Ovary (tissue), 7 donors: ENCODE measurements at regions not wholly inside any gene's neighbourhood (a gene's known extent, or its start where the extent isn't known, plus 50 kb on each side); places are given as distances from the start of the nearest gene placed in this dataset.

Source experiments
- DNase-seq, 5 donors: peaks; one replicate each; pipeline ENCODE4 v3.0.0-alpha.2; 2019 to 2020
- H3K27ac ChIP-seq, 2 donors: fragments of 200-600 bp; one replicate each; pipeline versions ENCODE4 v1.5.1 to v1.8.0; 2019 to 2022
- H3K27me3 ChIP-seq: fragments of 200-600 bp; one replicate; pipeline ENCODE4 v1.8.0; 2022
- H3K36me3 ChIP-seq: fragments of 200-600 bp; sonication (generic); one replicate; pipeline ENCODE4 v1.5.1; 2019
- H3K4me1 ChIP-seq: one replicate; pipeline ENCODE4 v1.8.1; 2013; ENCODE audit warnings: mild to moderate bottlenecking, moderate library complexity; ENCODE audit not compliant: insufficient read depth
- H3K4me3 ChIP-seq: fragments of 200-600 bp; sonication (generic); one replicate; pipeline ENCODE4 v1.5.1; 2017
- H3K9me3 ChIP-seq, 2 donors: fragments of 200-600 bp in 1 of 2; sonication (generic) in 1 of 2; one replicate each; pipeline versions ENCODE4 v1.5.1 to v1.8.1; 2013 to 2019; ENCODE audit warnings: mild to moderate bottlenecking in 1 of 2, moderate library complexity in 1 of 2
- CTCF ChIP-seq, 3 donors: fragments of 450-650 bp in 2 of 3; fragments of 200-600 bp in 1 of 3; IDR thresholded peaks; one replicate each; pipeline versions ENCODE4 v1.5.1 to v1.8.0; 2016 to 2022; ENCODE audit warnings: antibody characterized with exemption in 3 of 3, mild to moderate bottlenecking in 1 of 3
- EP300 ChIP-seq: sonication (generic); formaldehyde crosslinking; IDR thresholded peaks from one replicate; pipeline ENCODE4 v1.6.1; 2017; ENCODE audit warnings: antibody characterized with exemption
- POLR2A ChIP-seq: fragments of 450-650 bp; IDR thresholded peaks from one replicate; pipeline ENCODE4 v1.6.1; 2017; ENCODE audit warnings: antibody characterized with exemption, mild to moderate bottlenecking, moderate library complexity
- WGBS, 3 donors: extraction: QIAGEN DNeasy Blood & Tissue Kit in 1 of 3; methylation state at CpG; one replicate each; pipeline versions ENCODE4 v1.1.5 to v1.1.7; 2013 to 2017; 5-methylcytosine and 5-hydroxymethylcytosine counted together
- intact Hi-C, 4 donors: fragments of 100-400 bp; cut with DNase I; formaldehyde crosslinking; loops; one replicate each; pipeline versions ENCODE4 v1.11.0 to v1.15.1; 2022 to 2023
- donor health status: DM: no; HTN: no; CAD: no; lungs with moderate emphysema.
- donor health status: DM: no; HTN: no; CAD: no.
- donor health status: Bipolar disorder and iron deficiency.
- donor health status: DM: no; HTN: no; CAD: no.
- donor health status: DM: yes; HTN: yes; CAD: no.

- Histone ChIP-seq H3K4me1 (no peaks in the 10 kb centered on the region), H3K4me3 (no peak overlapping the region), H3K9me3 (no peaks in the 10 kb centered on the region), H3K36me3 (no peaks in the 10 kb centered on the region), H3K27ac (no peak overlapping the region), H3K27me3 (no peaks in the 10 kb centered on the region)
- WGBS, 3 donors: 84 to 89% (median 85%) methylated on average over 2 of the region's 2 CpGs
- intact Hi-C loops: no loop called here
- no peak for DNase-seq
- TF ChIP-seq EP300 (no peak), CTCF (IDR thresholded peaks at IDR 0.05) (no peak), POLR2A (no peak)
Observed at GRCh38 chr11:116556483-116556882, 216.3 kb downstream of the BUD13 start.

GRCh38 chr11:116553482-116553881, 219.3 kb downstream of the BUD13 start:
- H3K9me3 ChIP-seq: no peaks in the 10 kb centered on the region
- intact Hi-C loops: no loop called here
- no peaks in the 10 kb centered on the region for H3K27me3 ChIP-seq
- H3K4me1 ChIP-seq: no peaks in the 10 kb centered on the region
- H3K36me3 ChIP-seq: no peaks in the 10 kb centered on the region
- no peak for DNase-seq
- TF ChIP-seq CTCF (IDR thresholded peaks at IDR 0.05) (no peak), EP300 (no peak), POLR2A (no peak)
- H3K4me3 ChIP-seq: no peak overlapping the region
- H3K27ac ChIP-seq: no peak overlapping the region
- 69 to 85% (median 74%) methylated on average over 5 of the region's 5 CpGs for WGBS, 3 donors

GRCh38 chr11:116551576-116551975, 221.2 kb downstream of the BUD13 start:
- Histone ChIP-seq H3K27ac (no peak overlapping the region), H3K36me3 (no peaks in the 10 kb centered on the region), H3K4me3 (no peak overlapping the region), H3K9me3 (no peaks in the 10 kb centered on the region), H3K4me1 (no peaks in the 10 kb centered on the region), H3K27me3 (no peaks in the 10 kb centered on the region)
- TF ChIP-seq CTCF (IDR thresholded peaks at IDR 0.05) (no peak), EP300 (no peak), POLR2A (no peak)
- no peak for DNase-seq
- 79 to 94% (median 86%) methylated on average over 4 of the region's 4 CpGs for WGBS, 3 donors
- intact Hi-C loops: no loop called here

GRCh38 chr11:116548256-116548655, 224.5 kb downstream of the BUD13 start:
- Histone ChIP-seq H3K4me3 (no peak overlapping the region), H3K27ac (no peak overlapping the region), H3K27me3 (no peaks in the 10 kb centered on the region), H3K36me3 (no peaks in the 10 kb centered on the region), H3K4me1 (no peaks in the 10 kb centered on the region), H3K9me3 (no peaks in the 10 kb centered on the region)
- TF ChIP-seq POLR2A (no peak), EP300 (no peak), CTCF (IDR thresholded peaks at IDR 0.05) (no peak)
- DNase-seq: no peak
- 79 to 88% (median 86%) methylated on average over 7 of the region's 7 CpGs for WGBS, 3 donors
- intact Hi-C loops: no loop called here

DNA sequence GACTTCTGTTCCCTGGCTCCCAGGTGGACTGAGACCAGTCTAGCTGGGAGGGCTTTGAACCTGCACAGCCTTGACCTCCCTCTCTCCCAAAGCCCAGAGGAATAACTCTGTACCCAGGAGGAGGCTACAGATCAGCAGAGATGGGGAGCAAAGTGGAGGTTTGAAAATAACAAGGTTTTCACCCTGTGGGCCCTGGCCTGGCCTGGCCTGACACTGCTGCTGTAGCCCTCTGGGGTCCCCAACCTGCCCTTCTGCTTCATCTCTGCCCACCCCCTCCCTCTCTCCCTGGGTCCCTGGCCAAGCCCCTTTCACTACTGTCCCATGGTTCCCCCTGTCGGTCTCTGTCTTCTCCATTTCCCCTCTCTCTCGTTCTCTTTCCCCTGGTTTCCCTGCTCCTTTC, 225.2 kb downstream of the BUD13 start:
- H3K4me3 ChIP-seq: no peak overlapping the region
- 47 to 68% (median 64%) methylated on average over 2 of the region's 2 CpGs for WGBS, 3 donors
- H3K4me1 ChIP-seq: no peaks in the 10 kb centered on the region
- H3K27me3 ChIP-seq: no peaks in the 10 kb centered on the region
- DNase-seq: no peak
- no peak for TF ChIP-seq EP300
- no peak for TF ChIP-seq CTCF (IDR thresholded peaks at IDR 0.05)
- TF ChIP-seq POLR2A: no peak
- intact Hi-C loops: no loop called here
- H3K36me3 ChIP-seq: no peaks in the 10 kb centered on the region
- no peak overlapping the region for H3K27ac ChIP-seq
- H3K9me3 ChIP-seq: no peaks in the 10 kb centered on the region
